ENCODE measurements at regions not wholly inside any gene's neighbourhood (a gene's known extent, or its start where the extent isn't known, plus 50 kb on each side); places are given as distances from the start of the nearest gene placed in this dataset.

GRCh38 chr21:41566500-41567014 is 58.6 kb upstream of the TMPRSS2 start:
- peaks cover 5% of the 10 kb centered on the region for H3K27me3 Mint-ChIP-seq (ENCODE audit: low read depth)
- peaks cover 4% of the 10 kb centered on the region for H3K4me1 Mint-ChIP-seq (ENCODE audit: low read depth)
- H3K4me3 Mint-ChIP-seq = no peak overlapping the region
- H3K36me3 Mint-ChIP-seq (ENCODE audit: low read depth) = no peaks in the 10 kb centered on the region
- no peak overlapping the region for H3K27ac Mint-ChIP-seq
- H3K9me3 Mint-ChIP-seq = no peaks in the 10 kb centered on the region
- DNase-seq (ENCODE audit: low spot score) = no peak

DNA sequence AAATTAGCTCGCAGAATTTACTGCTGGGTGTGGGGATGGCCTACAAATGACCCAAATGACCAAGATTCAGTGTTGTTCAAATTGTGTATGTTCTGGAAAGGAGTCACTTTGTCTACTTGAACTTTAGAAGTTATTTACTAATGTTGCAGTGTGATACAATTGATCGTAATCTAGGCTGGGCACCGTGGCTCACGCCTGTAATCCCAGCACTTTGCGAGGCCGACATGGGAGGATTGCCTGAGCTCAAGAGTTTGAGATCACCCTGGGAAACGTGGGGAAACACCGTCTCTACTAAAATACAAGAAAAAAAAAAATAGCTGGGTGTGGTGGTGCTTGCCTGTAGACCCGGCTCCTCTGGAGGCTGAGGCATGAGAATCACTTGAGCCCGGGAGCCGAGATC is 57.6 kb upstream of the TMPRSS2 start:
- H3K27me3 Mint-ChIP-seq (ENCODE audit: low read depth) = peaks cover 5% of the 10 kb centered on the region
- H3K9me3 Mint-ChIP-seq = no peaks in the 10 kb centered on the region
- peaks cover 4% of the 10 kb centered on the region for H3K4me1 Mint-ChIP-seq (ENCODE audit: low read depth)
- H3K27ac Mint-ChIP-seq = no peak overlapping the region
- DNase-seq (ENCODE audit: low spot score) = no peak
- H3K36me3 Mint-ChIP-seq (ENCODE audit: low read depth) = no peaks in the 10 kb centered on the region
- no peak overlapping the region for H3K4me3 Mint-ChIP-seq

GRCh38 chr21:41564871-41565274 is 56.9 kb upstream of the TMPRSS2 start:
- Mint-ChIP-seq H3K27me3 (ENCODE audit: low read depth) (peaks cover 5% of the 10 kb centered on the region), H3K4me1 (ENCODE audit: low read depth) (peaks cover 4% of the 10 kb centered on the region), H3K9me3 (no peaks in the 10 kb centered on the region), H3K27ac (no peak overlapping the region), H3K36me3 (ENCODE audit: low read depth) (no peaks in the 10 kb centered on the region), H3K4me3 (no peak overlapping the region)
- no peak for DNase-seq (ENCODE audit: low spot score)

DNA sequence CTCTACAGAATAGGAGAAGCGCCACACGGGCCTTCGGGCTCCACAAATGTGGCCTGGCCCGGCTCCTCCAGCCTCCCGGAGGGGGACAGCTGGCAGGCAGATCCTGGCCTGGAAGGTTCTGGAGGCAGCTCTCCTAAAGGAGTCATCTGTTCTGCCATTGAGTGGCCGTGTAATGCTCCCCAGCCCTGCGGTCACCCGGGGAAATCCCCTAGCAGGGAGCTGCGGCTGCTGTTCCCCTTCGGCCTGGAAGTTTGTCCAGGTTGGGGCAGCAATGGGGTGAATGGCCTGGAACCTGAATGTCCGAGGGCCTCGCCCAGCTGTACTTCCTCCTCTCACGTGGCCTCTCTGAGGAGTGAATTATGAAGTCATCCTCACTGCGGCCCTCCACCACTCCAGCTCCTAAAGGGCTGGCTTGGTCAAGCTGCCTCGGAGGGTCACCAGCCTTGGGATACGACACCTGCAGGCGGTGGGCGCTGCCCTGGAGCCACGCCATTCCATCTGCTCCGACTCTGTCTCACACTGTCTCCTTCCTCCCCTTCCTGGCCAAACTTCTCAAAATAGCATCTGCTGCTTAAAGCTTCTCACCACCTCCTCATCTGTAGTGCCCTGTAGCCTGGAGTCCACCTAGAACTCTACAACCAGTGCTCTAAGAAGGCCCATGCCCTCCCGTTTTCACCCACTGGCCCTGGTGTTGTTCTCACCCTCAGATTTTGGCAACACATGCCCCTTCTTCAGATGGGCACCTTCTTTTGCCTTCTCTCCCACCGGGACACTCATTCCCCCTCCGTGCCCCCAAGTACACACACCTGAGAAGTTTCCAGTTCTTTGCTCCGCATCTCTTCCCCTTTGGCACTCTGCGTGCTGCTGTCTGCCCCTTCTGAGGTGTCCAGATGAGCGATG is 54.4 kb upstream of the TMPRSS2 start:
- Mint-ChIP-seq H3K27me3 (ENCODE audit: low read depth) (peaks cover 5% of the 10 kb centered on the region), H3K36me3 (ENCODE audit: low read depth) (no peaks in the 10 kb centered on the region), H3K4me1 (ENCODE audit: low read depth) (peaks cover 4% of the 10 kb centered on the region), H3K27ac (no peak overlapping the region), H3K4me3 (no peak overlapping the region), H3K9me3 (no peaks in the 10 kb centered on the region)
- DNase-seq (ENCODE audit: low spot score) = no peak

GRCh38 chr21:41561701-41562100 is 53.7 kb upstream of the TMPRSS2 start:
- Mint-ChIP-seq H3K27me3 (ENCODE audit: low read depth) (peaks cover 5% of the 10 kb centered on the region), H3K9me3 (no peaks in the 10 kb centered on the region), H3K4me1 (ENCODE audit: low read depth) (peaks cover 4% of the 10 kb centered on the region), H3K4me3 (no peak overlapping the region), H3K27ac (no peak overlapping the region), H3K36me3 (ENCODE audit: low read depth) (no peaks in the 10 kb centered on the region)
- no peak for DNase-seq (ENCODE audit: low spot score)

- H3K27ac Mint-ChIP-seq = no peak overlapping the region
- peaks cover 4% of the 10 kb centered on the region for H3K4me1 Mint-ChIP-seq (ENCODE audit: low read depth)
- no peak for DNase-seq (ENCODE audit: low spot score)
- no peak overlapping the region for H3K4me3 Mint-ChIP-seq
- H3K36me3 Mint-ChIP-seq (ENCODE audit: low read depth) = no peaks in the 10 kb centered on the region
- peaks cover 3% of the 10 kb centered on the region for H3K27me3 Mint-ChIP-seq (ENCODE audit: low read depth)
- no peaks in the 10 kb centered on the region for H3K9me3 Mint-ChIP-seq
These were observed 52.8 kb upstream of the TMPRSS2 start for GRCh38 chr21:41560661-41561158.

GRCh38 chr21:41559658-41560631 is 52.0 kb upstream of the TMPRSS2 start:
- no peak overlapping the region for H3K4me3 Mint-ChIP-seq
- DNase-seq (ENCODE audit: low spot score) = no peak
- H3K27me3 Mint-ChIP-seq (ENCODE audit: low read depth) = peaks cover 3% of the 10 kb centered on the region
- peaks cover under 1% of the 10 kb centered on the region for H3K4me1 Mint-ChIP-seq (ENCODE audit: low read depth)
- H3K27ac Mint-ChIP-seq = no peak overlapping the region
- H3K36me3 Mint-ChIP-seq (ENCODE audit: low read depth) = no peaks in the 10 kb centered on the region
- no peaks in the 10 kb centered on the region for H3K9me3 Mint-ChIP-seq

DNA sequence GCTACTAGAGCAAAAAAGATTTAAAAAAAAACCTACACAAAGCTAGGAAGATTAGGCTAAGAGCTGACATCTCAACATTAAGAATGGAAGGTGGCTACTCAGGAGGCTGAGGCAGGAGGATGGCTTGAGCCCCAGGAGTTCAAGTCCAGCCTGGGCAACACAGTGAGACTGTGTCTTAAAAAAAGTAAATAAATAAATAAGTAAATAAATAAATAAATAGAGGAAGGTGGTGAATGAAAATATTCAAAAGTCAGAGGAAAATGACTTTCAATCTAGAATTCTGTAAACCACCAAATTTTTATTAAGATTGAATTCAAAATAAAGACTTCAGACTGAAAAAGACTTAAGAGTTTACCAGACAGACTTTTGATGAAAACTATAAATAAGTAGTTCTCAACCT is 50.9 kb upstream of the TMPRSS2 start:
- H3K4me1 Mint-ChIP-seq (ENCODE audit: low read depth) = no peaks in the 10 kb centered on the region
- no peaks in the 10 kb centered on the region for H3K36me3 Mint-ChIP-seq (ENCODE audit: low read depth)
- H3K27ac Mint-ChIP-seq = no peak overlapping the region
- H3K9me3 Mint-ChIP-seq = no peaks in the 10 kb centered on the region
- H3K4me3 Mint-ChIP-seq = no peak overlapping the region
- peaks cover 3% of the 10 kb centered on the region for H3K27me3 Mint-ChIP-seq (ENCODE audit: low read depth)
- no peak for DNase-seq (ENCODE audit: low spot score)

GRCh38 chr21:41557884-41558283 is 49.9 kb upstream of the TMPRSS2 start:
- Mint-ChIP-seq H3K36me3 (ENCODE audit: low read depth) (no peaks in the 10 kb centered on the region), H3K27ac (no peak overlapping the region), H3K4me3 (no peak overlapping the region), H3K9me3 (no peaks in the 10 kb centered on the region), H3K27me3 (ENCODE audit: low read depth) (peaks cover 3% of the 10 kb centered on the region), H3K4me1 (ENCODE audit: low read depth) (no peaks in the 10 kb centered on the region)
- DNase-seq (ENCODE audit: low spot score) = no peak
